Ureter (tissue), 1 donor: ENCODE measurements at regions not wholly inside any gene's neighbourhood (a gene's known extent, or its start where the extent isn't known, plus 50 kb on each side); places are given as distances from the start of the nearest gene placed in this dataset.

Experiments used
- DNase-seq: peaks from one replicate; pipeline ENCODE4 v3.0.0-alpha.2; 2020; ENCODE audit warnings: low spot score
- donor health status: DM: yes; HTN: yes; CAD: no.

DNA sequence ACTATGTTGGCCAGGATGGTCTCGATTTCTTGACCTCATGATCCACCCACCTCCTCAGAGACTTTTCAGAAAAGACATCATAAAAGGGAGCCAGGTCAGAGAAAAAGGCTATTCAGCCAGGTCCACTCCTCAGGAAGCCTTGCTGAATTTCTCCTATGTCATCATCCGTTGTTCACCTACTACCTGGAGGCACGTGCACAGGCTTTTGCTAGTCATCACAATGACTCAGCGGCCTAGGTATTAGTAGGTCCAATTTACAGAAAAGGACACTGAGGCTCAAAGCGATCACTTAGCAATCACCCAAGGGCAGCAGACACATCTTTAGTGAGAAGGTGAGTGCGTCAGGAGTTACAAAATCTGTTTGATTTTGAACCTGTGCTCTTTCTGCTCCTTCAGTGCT lies 72.3 kb upstream of the RAD23B start:
- DNase-seq, result no peak

GRCh38 chr9:107211284-107211923 lies 71.7 kb upstream of the RAD23B start:
- DNase-seq, result no peak

- DNase-seq, result no peak
Measured at GRCh38 chr9:107212613-107213012, 70.5 kb upstream of the RAD23B start.

GRCh38 chr9:107213080-107213479 lies 70.0 kb upstream of the RAD23B start:
- no peak for DNase-seq

DNA sequence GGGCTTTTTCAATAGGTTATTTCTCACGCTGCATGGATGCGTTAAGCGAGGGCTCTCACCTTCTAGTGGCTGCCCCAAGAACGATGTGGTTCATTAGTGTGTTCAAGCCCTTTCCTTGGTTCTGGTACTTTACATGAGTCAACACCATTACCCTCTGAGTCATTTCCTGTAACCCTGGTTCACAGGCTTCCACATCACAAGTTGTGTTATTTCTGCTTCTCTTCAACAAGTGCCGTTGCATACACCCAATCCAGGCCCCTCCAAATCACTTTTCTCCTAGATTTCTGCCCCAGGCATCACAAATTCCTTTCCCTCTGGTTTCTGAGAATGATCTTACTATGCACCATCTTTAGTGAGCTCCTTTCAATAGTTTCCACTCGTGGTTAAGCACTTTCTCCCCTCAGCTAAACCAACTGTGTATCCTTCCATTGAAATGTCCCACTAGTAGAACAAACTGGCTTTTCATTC lies 69.5 kb upstream of the RAD23B start:
- DNase-seq, result no peak

DNA sequence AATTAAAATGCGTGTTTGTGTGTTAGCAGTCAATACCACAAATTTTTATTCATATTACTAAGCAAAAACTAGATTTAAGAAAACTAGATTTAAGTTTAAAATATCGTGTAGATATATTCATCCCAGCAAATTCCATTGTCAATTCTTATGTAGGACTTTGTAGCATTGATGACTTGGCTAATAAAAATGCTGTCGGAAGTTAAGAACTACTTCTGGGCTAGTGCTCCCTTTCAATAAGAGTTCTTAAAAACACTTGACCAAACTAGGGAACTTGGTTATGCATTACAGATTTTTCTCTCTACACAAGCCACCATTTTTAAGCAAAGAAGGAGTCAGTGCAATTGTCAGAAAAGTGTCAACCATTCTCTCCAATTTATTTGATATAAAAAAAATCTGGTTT lies 68.7 kb upstream of the RAD23B start:
- no peak for DNase-seq

DNA sequence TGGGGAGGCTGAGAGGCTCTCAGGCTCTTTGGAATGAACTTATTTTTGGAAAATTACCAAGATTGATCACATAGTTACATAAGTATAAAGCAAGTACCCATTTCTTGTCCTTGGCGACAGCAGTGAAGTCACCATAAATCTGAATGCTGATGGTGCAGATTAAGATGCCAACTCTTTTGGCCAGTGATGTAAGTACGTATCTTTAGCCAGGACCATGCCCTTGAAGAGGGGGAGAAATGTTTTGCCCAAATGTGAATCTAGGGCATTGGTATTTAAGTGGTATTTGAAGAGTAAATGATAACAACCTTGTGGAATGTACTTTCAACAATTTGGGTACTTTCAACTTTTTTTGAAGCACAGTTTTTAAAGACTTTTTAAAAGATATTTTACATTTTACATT lies 68.2 kb upstream of the RAD23B start:
- DNase-seq, result no peak

- no peak for DNase-seq
Measured at GRCh38 chr9:107215381-107215780, 67.7 kb upstream of the RAD23B start.

DNA sequence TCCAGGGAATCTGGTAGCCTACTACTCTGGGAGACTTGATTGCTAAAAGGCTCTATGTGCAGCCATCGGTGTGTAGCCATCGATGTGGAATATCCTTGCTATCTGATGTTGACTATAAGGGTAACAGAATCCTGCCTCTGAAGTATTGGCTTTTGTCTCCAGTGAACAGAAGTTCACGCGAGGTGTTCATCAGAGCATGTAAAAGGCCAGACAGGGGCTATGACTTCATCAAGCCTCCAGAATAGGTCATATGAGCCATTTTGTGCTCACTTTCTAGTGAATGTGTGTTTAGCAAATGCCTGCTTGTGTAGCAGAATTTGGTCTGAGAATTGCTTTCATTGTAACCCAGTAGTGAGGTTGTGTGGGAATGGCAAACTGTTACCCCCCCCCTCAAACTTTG lies 66.8 kb upstream of the RAD23B start:
- no peak for DNase-seq

- no peak for DNase-seq
Measured at GRCh38 chr9:107218829-107219485, 64.1 kb upstream of the RAD23B start.

DNA sequence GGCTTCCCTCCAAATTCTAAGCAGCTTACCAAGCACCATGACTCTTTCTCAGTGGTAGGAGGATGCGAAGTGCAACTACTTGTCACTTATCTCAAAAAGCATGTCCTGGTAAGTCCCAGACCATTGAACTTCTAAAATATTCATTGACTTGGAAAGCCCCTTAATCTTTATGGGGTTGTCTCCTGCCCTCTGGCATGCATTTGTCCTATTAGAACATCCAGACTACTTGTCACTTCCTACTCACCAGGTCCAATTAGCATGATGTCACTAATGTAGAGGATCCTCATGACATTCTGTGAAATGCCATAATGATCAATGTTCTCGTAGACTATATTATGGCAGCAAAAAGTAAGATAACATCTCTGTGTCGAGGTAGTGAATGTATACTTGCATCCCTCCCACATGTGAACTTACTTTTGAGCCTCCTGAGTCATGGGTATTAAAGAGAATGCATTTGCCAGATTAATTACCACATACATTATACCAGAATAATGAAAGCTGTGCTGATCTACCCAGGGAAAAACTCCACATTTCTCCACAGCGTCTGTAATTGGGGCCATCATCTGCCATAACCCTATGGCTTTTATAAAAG lies 63.5 kb upstream of the RAD23B start:
- DNase-seq, result no peak

DNA sequence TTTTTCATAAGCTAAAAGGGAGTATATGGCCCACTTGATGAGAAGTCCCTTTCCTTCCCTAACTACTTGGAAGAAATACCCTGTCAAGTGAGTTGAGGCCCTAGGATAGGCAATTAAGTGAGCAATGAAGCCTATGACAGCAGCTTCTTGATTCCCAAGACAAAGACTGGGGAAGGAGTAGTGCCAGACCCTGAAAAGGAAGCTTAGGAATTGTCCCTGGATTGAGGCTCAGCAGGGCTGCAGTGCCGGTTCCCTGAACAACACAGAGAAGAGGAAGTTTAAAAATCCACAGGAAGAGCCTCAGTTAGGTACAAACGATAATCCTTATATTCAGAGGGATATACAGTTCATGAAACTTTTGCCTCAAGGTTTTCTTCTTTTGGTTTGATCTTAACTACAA lies 61.8 kb upstream of the RAD23B start:
- no peak for DNase-seq

DNA sequence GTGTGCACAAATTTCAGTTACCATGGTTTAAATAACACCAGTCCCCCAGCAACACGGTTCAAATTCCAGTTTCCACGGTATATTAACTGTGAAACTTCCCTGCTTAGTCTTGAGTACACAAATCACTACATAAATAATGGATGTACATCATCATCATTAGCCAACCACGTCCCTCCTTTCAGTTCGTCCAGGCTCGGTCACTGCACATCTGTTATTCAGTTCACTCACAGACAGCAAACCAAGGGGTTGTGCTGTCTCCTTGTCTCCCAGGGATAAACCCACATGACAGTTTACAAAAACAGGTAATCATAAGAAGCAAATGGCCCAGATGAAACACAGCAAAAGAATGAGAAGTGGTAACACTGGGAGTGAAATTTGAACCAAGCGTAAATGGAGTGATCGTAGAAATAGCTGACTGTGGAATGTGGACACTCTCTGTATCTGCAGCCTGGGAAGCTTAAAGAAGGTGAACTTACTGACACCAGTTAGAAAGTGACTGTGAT lies 61.0 kb upstream of the RAD23B start:
- DNase-seq, result no peak

DNA sequence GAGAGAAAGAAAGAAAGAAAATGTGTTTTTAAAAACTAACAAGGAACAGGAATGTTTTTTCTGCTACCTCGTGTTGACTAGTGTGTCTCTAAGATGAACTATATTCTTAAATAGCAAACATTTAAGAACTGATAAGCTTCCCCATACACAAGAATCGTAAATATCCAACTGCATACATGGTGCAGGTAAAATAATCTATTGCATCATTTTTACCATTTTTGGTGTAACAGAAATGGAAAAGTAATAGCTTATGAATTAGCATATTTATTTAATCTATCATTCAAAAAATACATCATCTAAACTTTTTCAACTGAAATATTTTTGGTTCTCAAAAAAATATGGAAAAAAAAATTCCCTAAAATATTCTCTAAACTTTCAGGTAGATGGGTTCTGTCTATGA lies 59.7 kb upstream of the RAD23B start:
- DNase-seq, result no peak

GRCh38 chr9:107224252-107224651 lies 58.8 kb upstream of the RAD23B start:
- no peak for DNase-seq

DNA sequence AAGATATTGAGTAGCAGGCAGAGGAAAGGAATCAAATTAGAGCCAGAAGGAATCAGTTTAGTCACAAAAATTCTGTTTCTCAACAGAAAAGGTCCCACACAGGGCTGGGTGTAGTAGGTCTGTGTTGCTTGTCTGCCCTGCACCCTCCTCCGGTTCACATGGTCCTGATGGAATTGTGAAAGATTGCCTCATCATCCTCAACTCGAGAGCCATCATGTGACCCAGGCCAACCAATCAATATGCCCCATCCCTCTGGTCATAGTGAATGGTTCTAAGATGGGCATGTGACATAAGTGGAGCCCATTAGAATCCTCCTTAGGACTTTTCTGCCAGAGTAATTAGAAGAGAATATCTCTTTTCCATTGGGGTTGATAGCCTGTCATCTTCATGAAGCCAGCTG lies 56.7 kb upstream of the RAD23B start:
- DNase-seq, result no peak

DNA sequence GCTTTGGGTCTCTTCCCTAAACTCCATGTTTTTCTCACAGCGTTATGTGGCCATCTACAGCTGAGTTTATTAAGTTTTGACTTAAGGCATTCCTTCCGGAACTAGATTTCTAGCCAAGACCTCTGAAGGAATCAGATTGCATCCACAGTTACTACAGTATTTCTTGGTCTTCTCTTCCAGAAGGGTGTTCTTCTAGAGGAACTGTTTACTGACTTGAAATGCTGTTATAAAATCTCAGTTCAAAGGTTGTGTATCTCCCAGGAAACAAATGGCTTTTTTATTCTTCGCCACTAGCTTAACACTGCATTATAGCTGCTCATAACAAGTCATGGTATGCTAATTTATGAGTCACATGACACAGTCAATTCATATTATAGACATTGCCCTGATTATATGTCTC lies 55.3 kb upstream of the RAD23B start:
- DNase-seq, result no peak

GRCh38 chr9:107228496-107229039 lies 54.5 kb upstream of the RAD23B start:
- DNase-seq, result no peak

- DNase-seq, result no peak
Measured at GRCh38 chr9:107229241-107229741, 53.8 kb upstream of the RAD23B start.
